HG02798 (cell line): ENCODE measurements at regions not wholly inside any gene's neighbourhood (a gene's known extent, or its start where the extent isn't known, plus 50 kb on each side); places are given as distances from the start of the nearest gene placed in this dataset.
"Not testable (repeated sequence)": the region's sequence is repeated elsewhere in the genome, so short reads cannot be mapped to it uniquely, and the experiment has no call there.

Experiments used
- ATAC-seq: cut with Tn5 transposase; IDR thresholded peaks from one replicate; pipeline ENCODE4 v1.9.1; 2021; ENCODE audit warnings: mild to moderate bottlenecking; ENCODE audit not compliant: unreplicated experiment, poor library complexity

GRCh38 chr10:33496096-33496495, 161.6 kb upstream of the NRP1 start:
- no peak for ATAC-seq

DNA sequence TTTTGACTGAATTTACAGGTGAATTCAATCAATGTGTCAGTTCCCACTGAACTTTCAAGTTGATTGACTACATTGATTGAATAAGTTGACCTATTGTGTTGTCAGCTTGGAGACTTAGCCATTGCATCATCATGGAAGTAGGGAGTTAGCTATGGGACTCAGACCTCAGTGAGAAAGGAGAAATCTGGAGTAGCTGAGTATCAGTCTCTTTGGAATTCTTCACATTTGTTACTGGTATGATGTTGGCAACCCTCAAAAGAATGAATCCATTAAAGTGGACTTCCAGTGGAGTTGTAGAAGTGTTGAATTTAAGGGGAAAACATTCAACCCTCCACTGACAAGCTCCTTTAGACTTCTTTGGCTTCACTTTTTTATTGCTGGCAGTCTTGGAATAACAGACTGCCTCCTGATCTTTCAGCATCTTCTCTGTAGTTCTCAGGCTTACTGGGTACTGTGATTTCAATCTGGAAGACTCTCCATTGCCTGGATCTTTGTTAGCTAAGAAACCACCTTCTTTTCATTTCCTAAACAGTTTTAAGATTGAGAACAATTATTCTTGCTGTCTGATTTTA, 160.3 kb upstream of the NRP1 start:
- no peak for ATAC-seq

GRCh38 chr10:33493978-33494377, 159.5 kb upstream of the NRP1 start:
- no peak for ATAC-seq

DNA sequence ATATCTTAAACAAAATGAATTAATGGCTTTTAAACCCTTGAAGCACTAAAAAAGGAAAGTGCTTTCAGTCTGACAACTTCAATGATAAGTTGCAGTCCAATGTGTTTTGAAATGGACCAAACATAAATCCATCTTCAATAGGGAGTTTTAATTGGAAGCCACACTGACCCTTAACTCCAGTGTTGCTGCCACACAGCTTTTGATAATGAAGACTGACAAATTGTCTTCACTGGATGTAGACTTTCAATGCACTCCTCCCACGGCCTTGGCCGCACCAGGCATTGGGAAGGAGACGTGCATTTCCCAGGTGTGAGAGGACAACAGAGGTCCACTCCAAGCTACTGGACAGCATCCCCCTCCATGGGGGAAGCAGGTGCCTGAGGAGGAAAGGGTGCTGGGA, 159.0 kb upstream of the NRP1 start:
- ATAC-seq, result no peak

DNA sequence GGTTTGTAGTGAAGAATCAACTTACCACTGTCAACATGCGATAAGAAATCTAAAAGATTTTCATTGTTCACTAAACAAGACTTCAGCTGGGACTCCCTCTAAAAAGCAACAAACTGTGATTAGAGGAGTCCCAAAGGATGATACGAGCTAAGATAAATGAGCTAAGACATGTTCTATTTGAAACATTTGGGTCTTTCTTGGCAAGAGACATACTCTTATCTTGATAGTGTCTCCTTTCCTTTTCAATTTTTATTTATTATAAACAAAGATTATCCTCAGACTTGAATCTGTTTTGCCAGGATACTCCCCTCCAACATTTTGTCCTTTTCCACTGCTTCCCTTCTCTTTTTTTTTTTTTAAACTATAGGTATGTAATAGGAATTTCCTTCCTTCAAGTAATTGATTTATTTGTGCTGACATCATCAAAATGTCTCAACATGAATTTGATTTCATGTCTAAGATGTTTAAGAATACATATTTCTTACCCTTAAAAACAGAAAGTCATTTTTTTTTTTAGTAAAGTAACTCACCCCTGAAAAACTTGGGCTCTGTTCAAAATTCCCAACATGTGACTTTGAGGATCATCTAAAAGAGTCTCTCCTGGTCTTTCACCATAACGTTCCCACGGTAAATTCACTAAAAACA, 158.4 kb upstream of the NRP1 start:
- no peak for ATAC-seq

GRCh38 chr10:33489501-33490176, 155.2 kb upstream of the NRP1 start:
- ATAC-seq, result no peak

GRCh38 chr10:33487014-33487776, 152.7 kb upstream of the NRP1 start:
- no peak for ATAC-seq

GRCh38 chr10:33485276-33485675, 150.8 kb upstream of the NRP1 start:
- no peak for ATAC-seq

- no peak for ATAC-seq
Observed at GRCh38 chr10:33484787-33485186, 150.3 kb upstream of the NRP1 start.

DNA sequence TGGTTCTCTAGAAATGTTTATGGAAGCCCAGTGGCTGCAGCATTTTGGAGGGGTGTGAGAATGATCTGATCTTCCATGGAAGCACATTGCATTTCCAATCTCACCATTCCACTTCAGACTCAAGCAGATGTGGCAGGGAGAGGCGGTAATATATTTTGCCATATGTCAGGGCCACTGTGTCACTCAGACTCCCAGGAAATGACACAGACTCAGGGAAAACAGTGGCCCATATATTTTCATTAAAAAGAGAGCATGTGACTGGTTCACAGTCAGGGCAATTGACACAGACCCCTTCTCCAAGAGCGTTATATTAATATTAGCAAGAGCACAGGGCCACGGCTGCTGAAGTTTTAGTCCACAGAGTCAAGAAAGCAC, 149.3 kb upstream of the NRP1 start:
- no peak for ATAC-seq

GRCh38 chr10:33483124-33483815, 148.8 kb upstream of the NRP1 start:
- ATAC-seq, result peak; percentile 37

GRCh38 chr10:33482486-33482885, 148.0 kb upstream of the NRP1 start:
- no peak for ATAC-seq

GRCh38 chr10:33481184-33481583, 146.7 kb upstream of the NRP1 start:
- no peak for ATAC-seq

- not testable (repeated sequence) for ATAC-seq
Observed at GRCh38 chr10:33480417-33480816, 145.9 kb upstream of the NRP1 start.

DNA sequence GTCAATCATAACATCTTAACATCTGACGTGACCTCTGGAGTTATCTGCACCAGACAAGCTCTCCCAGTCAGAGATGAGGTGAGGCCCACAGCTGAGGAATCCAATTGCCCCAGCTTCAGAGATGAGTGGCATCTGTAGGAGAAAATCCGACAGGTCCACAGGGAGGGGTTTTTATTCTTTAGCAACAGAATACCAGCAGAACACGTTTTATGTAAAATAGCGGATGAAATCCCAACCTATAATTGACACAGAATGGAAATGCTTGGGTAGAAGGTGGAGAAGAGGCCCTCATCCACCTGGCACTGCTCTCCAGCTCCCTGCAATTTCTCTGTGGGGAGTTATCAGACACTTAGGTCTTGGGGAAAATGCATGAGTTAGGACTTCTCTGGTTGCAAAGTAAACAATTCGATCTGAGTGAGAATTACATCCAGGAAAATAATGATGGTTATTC, 144.2 kb upstream of the NRP1 start:
- ATAC-seq, result no peak

- ATAC-seq, result no peak
Observed at GRCh38 chr10:33478089-33478674, 143.7 kb upstream of the NRP1 start.

GRCh38 chr10:33477291-33478088, 143.0 kb upstream of the NRP1 start:
- ATAC-seq, result no peak

DNA sequence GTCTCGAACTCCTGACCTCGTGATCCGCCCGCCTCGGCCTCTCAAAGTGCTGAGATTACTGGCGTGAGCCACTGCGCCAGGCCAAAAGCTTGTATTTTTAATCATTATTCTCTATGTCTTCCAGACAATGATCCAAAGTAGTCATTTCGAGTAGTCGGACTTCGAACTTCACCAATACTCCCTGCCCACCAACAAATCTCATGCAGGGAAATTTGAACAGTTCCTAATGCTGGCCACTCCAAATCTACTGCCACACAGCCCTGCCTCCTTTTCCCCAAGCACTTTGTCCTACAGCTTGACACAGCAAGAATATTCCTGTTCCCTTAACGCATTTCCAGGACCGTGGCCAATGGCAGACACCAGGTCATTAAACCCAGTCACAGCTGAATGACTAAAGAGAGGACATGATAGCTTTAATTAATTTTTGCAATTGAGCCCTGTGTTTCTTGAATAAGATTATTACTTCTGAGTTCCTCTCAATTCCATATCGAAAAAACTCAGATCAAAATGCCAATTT, 142.3 kb upstream of the NRP1 start:
- ATAC-seq, result no peak

DNA sequence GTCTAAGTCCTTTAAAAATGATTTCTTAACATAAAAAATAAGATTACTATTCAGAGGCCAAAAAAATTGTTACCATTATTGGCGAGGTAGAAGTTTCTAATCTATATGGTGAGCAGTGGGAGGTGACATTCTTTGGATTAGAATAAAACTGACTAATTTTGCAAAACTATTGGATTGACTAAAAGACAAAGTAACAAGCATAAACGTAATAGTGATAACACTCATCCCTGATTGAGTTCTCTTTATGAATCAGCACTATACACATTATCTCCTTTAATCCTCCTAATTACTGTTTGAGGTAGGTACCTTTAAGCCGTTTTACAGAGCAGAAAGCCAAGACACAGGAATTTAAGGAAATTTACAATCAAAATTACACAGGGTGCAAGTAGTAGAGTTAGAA, 139.2 kb upstream of the NRP1 start:
- no peak for ATAC-seq
